ENCODE measurements at regions not wholly inside any gene's neighbourhood (a gene's known extent, or its start where the extent isn't known, plus 50 kb on each side); places are given as distances from the start of the nearest gene placed in this dataset.

- TF ChIP-seq CTCF (IDR thresholded peaks at IDR 0.05): no peak
- no peak for TF ChIP-seq POLR2A (IDR thresholded peaks at IDR 0.05)
- no peak for TF ChIP-seq EP300 (IDR thresholded peaks at IDR 0.05)
These were observed 200.7 kb downstream of the RAD51AP2 start for GRCh38 chr2:17317439-17317976.
